RWPE2 (cell line): ENCODE measurements at regions not wholly inside any gene's neighbourhood (a gene's known extent, or its start where the extent isn't known, plus 50 kb on each side); places are given as distances from the start of the nearest gene placed in this dataset.

Source experiments
- ATAC-seq: fragments of 200-7000 bp; cut with Tn5 transposase; 3 replicates; pipeline ENCODE4 v1.9.1; 2021; ENCODE audit warnings: low read depth
- DNase-seq: peaks from one replicate; pipeline ENCODE4 v3.0.0-alpha.2; 2020; ENCODE audit warnings: low spot score
- H3K27ac ChIP-seq: fragments of 450-650 bp; 2 replicates; pipeline ENCODE4 v1.5.1; 2017; ENCODE audit warnings: mild to moderate bottlenecking; ENCODE audit not compliant: poor library complexity, severe bottlenecking
- H3K27me3 ChIP-seq: fragments of 250-450 bp; sonication (Bioruptor Pico); 2 replicates; pipeline ENCODE4 v1.5.1; 2021; ENCODE audit warnings: mild to moderate bottlenecking, moderate library complexity; ENCODE audit not compliant: insufficient read depth, poor library complexity, severe bottlenecking
- H3K36me3 ChIP-seq: fragments of 250-450 bp; sonication (Bioruptor Pico); 2 replicates; pipeline ENCODE4 v1.5.1; 2020; ENCODE audit warnings: low read depth, mild to moderate bottlenecking, moderate library complexity
- H3K4me1 ChIP-seq: fragments of 250-450 bp; sonication (Bioruptor Pico); 2 replicates; pipeline ENCODE4 v1.5.1; 2021; ENCODE audit warnings: mild to moderate bottlenecking, moderate library complexity; ENCODE audit not compliant: insufficient read depth, poor library complexity, severe bottlenecking
- H3K4me3 ChIP-seq: fragments of 250-450 bp; sonication (Bioruptor Pico); 2 replicates; pipeline ENCODE4 v1.5.1; 2021; ENCODE audit warnings: mild to moderate bottlenecking, moderate library complexity; ENCODE audit not compliant: severe bottlenecking
- H3K9me3 ChIP-seq: fragments of 250-450 bp; sonication (Bioruptor Pico); 2 replicates; pipeline ENCODE4 v1.5.1; 2021; ENCODE audit warnings: mild to moderate bottlenecking, moderate library complexity; ENCODE audit not compliant: severe bottlenecking
- CTCF ChIP-seq: fragments of 450-650 bp; IDR thresholded peaks from one replicate; pipeline ENCODE4 v1.5.1; 2017; ENCODE audit warnings: mild to moderate bottlenecking, moderate library complexity; ENCODE audit not compliant: poor library complexity, severe bottlenecking

- DNase-seq (no peak), ATAC-seq (no peak)
- Histone ChIP-seq H3K27me3 (no peaks in the 10 kb centered on the region), H3K36me3 (no peaks in the 10 kb centered on the region), H3K4me1 (no peaks in the 10 kb centered on the region), H3K4me3 (no peak overlapping the region), H3K27ac (no peak overlapping the region), H3K9me3 (no peaks in the 10 kb centered on the region)
- no peak for TF ChIP-seq CTCF
These were observed 428.0 kb upstream of the TRPC7 start for GRCh38 chr5:136793300-136793699.

DNA sequence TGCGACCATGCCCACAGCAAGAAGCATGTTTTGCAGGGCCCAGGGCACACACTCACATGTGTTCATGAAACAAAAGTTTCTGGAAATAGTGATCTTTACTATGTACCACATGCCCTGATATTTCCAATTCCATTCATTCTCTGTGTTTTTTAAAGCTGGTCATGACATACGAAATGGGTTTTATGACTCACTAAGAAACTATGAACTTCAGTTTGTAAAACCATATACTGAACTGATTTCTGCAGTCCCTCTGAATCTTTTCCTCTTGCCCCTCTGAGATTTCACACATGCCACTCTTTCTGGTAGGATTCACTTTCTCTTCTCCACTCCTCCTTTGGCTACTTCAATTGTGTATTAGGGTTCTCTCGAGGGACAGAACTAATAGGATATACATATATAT lies 416.1 kb upstream of the TRPC7 start:
- no peaks in the 10 kb centered on the region for H3K9me3 ChIP-seq
- ATAC-seq (no peak), DNase-seq (no peak)
- TF ChIP-seq CTCF, result no peak
- H3K36me3 ChIP-seq, result no peaks in the 10 kb centered on the region
- no peak overlapping the region for H3K27ac ChIP-seq
- no peaks in the 10 kb centered on the region for H3K27me3 ChIP-seq
- no peaks in the 10 kb centered on the region for H3K4me1 ChIP-seq
- H3K4me3 ChIP-seq, result no peak overlapping the region

DNA sequence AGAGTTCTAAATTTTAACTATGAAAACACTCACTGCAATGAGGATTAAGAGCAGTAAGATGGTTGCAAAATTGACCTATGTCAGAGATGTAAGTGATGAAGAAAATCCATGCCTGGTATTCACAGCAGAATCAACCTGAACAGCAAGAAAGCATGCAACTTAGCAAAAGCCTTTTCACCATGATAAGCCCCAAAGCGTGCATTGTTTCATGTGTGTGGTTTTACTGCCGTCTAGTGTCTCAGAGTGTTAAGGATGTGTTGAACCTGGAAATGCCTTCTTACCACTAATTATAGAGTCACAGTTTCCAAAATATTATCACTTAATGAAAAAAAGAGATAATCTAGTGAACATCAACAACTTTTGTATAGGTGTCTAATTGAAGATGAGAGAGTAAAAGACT lies 415.2 kb upstream of the TRPC7 start:
- DNase-seq (no peak), ATAC-seq (no peak)
- Histone ChIP-seq H3K27ac (no peak overlapping the region), H3K4me3 (no peak overlapping the region), H3K4me1 (no peaks in the 10 kb centered on the region), H3K27me3 (no peaks in the 10 kb centered on the region), H3K9me3 (no peaks in the 10 kb centered on the region), H3K36me3 (no peaks in the 10 kb centered on the region)
- no peak for TF ChIP-seq CTCF

DNA sequence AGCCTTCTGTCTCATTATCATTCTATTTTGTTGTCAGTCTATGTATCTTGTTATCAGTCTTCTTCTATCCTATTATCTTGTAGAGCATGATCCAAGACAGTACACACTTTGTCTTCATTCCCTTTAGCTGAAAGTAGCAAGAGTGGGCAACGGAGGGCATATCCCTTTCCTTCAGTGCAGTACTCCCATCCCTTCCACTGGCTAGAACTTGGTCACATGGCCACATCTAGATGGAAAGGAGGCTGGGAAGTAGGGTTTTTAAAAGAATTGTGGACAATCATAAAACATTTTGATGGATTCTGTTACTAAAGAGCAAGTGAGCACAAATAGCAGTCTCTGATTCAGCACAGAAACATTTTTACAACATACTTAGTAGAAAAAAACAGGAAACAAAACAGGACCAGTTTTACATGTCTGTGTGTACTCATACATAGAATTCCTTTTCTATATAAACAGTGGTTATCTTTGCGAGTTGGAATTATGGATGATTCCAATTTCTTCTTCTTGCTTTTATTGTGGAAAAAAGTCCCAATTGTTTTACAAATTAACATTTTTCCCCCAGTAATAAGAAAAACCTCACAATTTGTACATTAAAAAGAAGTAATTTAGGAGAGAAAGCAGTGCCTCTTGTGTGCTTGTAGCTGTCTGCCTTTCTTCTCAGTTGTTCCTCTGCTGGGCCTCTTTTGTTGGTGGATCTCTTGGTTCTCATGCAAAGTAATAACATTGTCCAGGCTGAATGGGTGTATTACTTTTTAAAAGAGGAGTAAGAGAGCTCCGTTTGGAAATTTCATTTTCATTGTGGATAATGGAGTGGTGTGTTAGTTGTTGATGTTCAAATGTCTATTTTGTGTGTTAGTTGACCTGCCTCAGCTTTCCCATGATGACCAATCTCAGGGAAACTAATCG lies 410.9 kb upstream of the TRPC7 start:
- DNase-seq, result no peak

More for the DNA sequence above, 410.9 kb upstream of the TRPC7 start:
- Histone ChIP-seq H3K4me1 (no peaks in the 10 kb centered on the region), H3K27me3 (peaks cover 7% of the 10 kb centered on the region), H3K9me3 (no peaks in the 10 kb centered on the region), H3K36me3 (no peaks in the 10 kb centered on the region), H3K27ac (no peak overlapping the region), H3K4me3 (no peak overlapping the region)
- ATAC-seq, result peak; percentile 73
- no peak for TF ChIP-seq CTCF
